Activated CD8-positive, alpha-beta memory T cell treated with anti-CD3 and anti-CD28 coated beads, Interleukin-2, amount 50 U/mL, for 24 hours (primary cell): ENCODE measurements at regions not wholly inside any gene's neighbourhood (a gene's known extent, or its start where the extent isn't known, plus 50 kb on each side); places are given as distances from the start of the nearest gene placed in this dataset.

Experiments
- DNase-seq: peaks from one replicate; pipeline ENCODE4 v3.0.0-alpha.2; 2020; ENCODE audit errors: extremely low read depth

- no peak for DNase-seq
These were observed 167.0 kb upstream of the B3GAT1 start for GRCh38 chr11:134578807-134579723.

GRCh38 chr11:134577751-134578395 lies 165.8 kb upstream of the B3GAT1 start:
- DNase-seq = no peak

DNA sequence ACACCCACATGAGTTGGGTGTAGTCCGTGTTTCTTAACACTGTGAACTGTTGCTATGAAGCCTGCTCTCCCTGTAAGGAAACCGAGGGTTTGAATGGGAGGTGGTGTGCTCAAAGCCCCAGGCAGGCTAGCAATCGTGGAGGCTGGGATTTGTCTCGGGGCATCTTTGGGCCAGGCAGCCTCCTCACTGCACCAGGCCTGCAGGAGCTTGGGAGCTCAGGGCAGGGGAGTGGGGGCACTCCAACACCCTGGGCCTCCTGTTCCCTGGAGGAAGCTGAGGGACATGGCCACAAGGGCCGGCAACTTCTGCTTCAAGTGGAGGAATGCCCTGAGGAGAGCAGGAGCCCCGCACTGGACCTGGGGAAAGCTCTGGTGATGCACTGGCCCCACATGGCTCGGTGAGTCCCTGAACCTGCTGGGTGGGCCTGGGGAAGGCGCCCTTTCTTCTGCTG lies 164.7 kb upstream of the B3GAT1 start:
- DNase-seq = no peak

GRCh38 chr11:134576286-134576685 lies 164.2 kb upstream of the B3GAT1 start:
- DNase-seq = no peak

DNA sequence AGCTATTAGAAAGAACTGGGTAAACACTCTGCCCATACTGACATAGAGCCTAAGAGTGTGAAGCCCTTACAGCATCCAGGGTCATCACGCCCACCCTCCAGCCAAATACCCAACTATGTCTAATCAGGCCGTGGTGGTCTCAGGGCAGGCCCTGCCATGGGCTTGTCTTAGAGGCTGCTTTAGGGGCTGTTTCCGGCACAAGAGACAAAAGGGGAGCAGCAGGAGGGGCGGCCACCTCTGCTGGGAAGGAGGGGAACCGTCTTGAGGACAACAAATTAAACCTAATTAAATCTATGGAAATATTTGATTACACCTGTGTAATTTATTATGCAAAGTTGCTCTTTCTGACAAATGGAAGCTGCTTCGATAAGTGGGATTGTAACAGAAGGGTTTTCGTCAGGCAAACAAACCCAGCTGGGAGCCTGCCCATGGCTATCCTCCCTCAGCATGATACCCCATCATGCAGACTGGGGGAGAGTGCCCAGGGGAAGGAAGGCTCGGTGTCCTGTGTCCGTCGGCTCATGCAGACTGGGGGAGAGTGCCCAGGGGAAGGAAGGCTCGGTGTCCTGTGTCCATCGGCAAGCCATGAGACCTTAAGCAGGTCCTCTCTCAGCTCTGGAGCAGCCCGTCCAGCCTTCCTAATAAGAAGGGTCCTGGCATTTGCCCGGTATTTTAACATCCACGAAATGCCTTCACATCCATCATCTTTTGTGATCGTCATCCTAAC lies 163.6 kb upstream of the B3GAT1 start:
- DNase-seq = no peak

GRCh38 chr11:134574947-134575346 lies 162.9 kb upstream of the B3GAT1 start:
- DNase-seq = no peak

DNA sequence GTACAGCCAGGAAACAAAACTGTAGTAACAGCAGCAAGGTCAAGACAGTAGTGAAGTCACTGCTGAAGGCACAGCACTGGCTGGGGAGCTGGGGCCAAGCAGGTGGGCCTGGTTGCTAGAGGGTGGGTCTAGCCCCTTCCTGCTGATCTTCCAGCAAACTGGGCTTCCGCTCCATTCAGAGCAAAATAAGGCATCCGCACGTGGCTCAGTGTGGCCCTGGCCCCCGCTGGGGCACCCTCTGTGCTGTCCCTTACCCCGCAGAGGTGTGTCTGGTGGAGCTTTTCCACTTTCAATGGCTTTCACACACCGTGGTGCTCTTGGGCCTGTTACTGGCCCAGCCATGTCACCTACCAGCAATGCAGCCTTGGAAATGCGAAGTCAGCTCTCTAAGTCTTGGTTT lies 162.4 kb upstream of the B3GAT1 start:
- DNase-seq = no peak

- no peak for DNase-seq
These were observed 161.8 kb upstream of the B3GAT1 start for GRCh38 chr11:134573857-134574256.

- DNase-seq = no peak
These were observed 161.0 kb upstream of the B3GAT1 start for GRCh38 chr11:134572741-134573675.

DNA sequence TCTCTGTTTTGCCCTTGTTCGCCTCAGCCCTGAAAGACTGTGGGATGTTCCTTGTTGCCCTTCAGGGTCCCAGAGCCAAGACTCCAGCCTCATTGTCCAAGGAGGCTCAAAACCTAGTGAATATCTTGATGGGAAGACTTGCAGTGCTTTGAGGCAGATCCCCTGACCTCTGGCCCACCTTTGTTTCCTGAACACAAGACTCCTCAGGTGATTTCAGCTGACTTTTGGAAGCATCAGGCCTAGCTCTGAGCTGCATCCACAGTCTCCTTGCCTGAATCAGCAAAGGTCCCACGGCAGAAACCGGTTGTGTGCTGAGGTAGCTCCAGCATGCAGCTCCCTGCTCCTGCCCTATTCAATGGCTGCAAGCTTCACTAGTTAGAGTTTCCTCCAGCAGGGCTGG lies 159.3 kb upstream of the B3GAT1 start:
- no peak for DNase-seq

DNA sequence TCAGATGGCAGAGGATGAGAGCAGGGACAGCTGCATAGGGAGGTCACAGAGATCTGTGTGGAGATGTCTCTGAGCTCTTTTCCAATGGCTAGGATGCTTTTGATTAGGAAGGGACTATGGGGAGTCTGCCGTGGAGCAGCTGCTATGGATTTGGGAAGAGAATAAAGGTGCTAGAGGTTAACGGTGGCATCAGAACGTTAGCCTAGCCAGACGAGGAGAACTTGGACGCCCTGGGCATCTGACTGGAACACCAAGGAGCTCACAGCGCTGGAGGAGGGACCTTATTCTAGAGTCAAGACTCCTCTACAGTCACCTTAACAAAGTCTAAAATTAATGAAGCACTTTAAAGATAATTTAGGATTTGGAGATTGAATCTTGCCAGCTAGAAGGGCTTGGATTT lies 157.2 kb upstream of the B3GAT1 start:
- no peak for DNase-seq

- no peak for DNase-seq
These were observed 154.3 kb upstream of the B3GAT1 start for GRCh38 chr11:134566311-134566710.

DNA sequence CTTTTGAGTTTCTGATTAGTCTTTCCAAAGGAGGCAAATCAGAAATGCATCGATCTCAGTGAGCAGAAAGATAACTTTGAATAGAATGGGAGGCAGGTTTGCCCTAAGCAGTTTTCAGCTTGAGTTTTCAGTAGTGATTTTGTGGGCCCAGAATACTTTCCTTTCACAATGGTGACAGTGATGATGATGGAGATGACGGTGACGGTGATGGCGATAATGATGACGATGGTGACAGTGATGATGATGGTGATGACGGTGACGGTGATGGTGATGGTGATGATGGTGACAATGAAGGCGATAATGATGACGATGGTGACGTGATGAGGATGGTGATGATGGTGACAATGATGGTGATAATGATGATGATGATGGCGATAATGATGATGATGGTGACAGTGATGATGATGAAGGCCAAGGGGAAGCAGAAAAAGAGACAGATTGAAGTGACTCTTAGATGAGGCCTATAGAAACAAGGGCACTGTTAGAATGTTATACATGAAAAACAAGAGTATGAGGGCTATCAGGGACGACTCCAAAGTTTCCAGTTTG lies 153.4 kb upstream of the B3GAT1 start:
- no peak for DNase-seq

GRCh38 chr11:134564472-134565200 lies 152.6 kb upstream of the B3GAT1 start:
- no peak for DNase-seq

DNA sequence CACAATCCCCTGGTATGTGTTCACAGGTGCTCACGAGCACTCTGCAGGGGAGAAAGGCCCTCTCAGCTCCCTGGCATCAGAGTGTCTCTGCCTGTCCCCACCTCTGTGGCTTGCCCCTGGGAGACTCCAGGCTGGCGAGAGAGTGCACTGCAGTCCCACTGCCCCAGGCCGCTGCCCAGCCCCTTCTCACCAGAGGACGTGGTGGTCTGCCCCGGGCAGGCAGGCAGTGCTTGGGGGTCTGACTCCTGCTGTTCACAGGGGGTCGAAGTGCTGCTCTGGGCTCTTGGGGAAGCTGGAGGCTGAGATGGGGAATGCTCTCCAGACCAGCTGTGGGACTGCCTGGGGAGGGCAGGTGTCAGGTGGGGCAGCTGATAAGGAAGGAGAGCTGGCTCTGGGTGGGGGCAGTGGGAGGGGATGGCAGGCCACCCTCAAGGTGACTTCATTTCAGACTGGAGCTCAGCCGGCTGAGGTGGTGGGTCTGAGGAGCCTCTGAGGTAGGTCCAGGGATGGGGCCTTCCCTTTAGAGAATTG lies 151.0 kb upstream of the B3GAT1 start:
- DNase-seq = no peak

DNA sequence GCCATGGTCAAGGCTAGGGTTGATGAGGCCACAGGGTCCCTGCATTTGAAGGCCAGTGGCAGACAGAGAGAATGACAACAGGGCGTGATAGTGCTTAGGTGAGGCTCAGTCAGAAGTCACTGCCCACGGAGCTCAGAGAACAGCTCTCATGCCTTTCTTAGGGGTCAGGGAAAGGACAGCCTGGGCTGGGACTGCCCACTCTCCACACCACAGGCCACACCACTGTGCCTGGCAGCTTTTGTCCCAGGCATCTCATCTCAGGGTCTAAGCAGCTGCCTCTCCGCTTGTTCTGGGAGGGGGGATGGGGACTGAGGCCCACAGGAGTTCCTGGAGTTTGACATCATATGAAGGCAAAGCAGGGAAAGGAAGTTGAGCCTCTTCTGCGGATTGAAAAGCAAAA lies 150.2 kb upstream of the B3GAT1 start:
- DNase-seq = no peak

DNA sequence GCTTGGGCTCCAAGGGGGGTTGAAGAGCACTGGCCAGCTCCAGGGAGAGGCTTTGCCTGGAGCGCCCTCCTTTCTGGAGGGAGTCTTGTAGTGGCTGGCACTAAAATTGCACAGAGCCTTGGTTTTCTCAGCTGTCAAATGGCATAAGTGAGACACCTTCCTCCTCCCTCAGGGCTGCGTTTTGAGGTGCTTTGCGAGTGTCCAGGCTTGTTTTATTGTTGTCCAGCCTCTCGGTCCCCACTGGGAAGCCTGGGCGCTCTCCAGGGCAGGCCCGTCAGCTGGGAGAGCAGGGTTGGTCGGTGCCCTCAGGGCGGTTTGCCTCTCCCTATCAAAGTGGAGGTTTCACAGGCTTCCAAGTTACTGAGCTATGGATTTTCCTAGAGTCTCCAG lies 149.3 kb upstream of the B3GAT1 start:
- DNase-seq = no peak

- no peak for DNase-seq
These were observed 148.7 kb upstream of the B3GAT1 start for GRCh38 chr11:134560566-134561330.

GRCh38 chr11:134560066-134560465 lies 148.0 kb upstream of the B3GAT1 start:
- no peak for DNase-seq
